SK-N-MC (cell line): ENCODE measurements at regions not wholly inside any gene's neighbourhood (a gene's known extent, or its start where the extent isn't known, plus 50 kb on each side); places are given as distances from the start of the nearest gene placed in this dataset.

ENCODE experiments used
- EZH2 ChIP-seq: fragments of 200-600 bp; sonication (generic); IDR thresholded peaks from one replicate; pipeline ENCODE4 v1.6.1; 2017; ENCODE audit warnings: antibody characterized with exemption
- FOXP2 ChIP-seq: optimal IDR thresholded peaks from 2 replicates; pipeline ENCODE3; 2011; ENCODE audit warnings: mild to moderate bottlenecking, moderate library complexity; ENCODE audit not compliant: insufficient read depth; ENCODE audit errors: extremely low read length, control extremely low read depth
- POLR2AphosphoS5 ChIP-seq: IDR thresholded peaks from 2 replicates; pipeline ENCODE4 v1.6.1; 2012; ENCODE audit warnings: mild to moderate bottlenecking, low read depth, low read length, borderline replicate concordance

DNA sequence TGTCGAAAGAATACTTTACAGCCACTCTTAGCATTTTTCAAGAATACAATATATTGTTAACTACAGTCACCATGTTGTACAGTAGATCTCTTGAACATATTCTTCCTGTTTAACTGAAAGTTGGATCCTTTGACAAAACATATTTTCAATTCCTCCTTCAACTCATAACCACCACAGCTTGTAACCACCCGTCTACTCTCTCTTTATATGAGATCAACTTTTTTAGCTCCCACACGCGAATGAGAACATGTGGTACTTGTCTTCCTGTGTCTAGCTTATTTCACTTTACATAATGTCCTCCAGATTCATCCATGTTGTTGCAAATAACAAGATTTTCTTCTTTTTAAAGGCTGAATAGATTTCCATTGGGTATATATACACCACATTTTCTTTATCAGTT, 338.3 kb upstream of the IGFBP7 start:
- TF ChIP-seq EZH2: no peak
- TF ChIP-seq POLR2AphosphoS5: no peak
- no peak for TF ChIP-seq FOXP2
